CD4-positive, alpha-beta T cell (primary cell): ENCODE measurements at regions not wholly inside any gene's neighbourhood (a gene's known extent, or its start where the extent isn't known, plus 50 kb on each side); places are given as distances from the start of the nearest gene placed in this dataset.

Source experiments
- ATAC-seq: fragments of 200-7000 bp; cut with Tn5 transposase; one replicate; pipeline ENCODE4 v1.10.0; 2022; ENCODE audit warnings: mild to moderate bottlenecking; ENCODE audit not compliant: poor library complexity
- CTCF ChIA-PET: fragments of 350-600 bp; sonication (Branson Sonifier 250); formaldehyde crosslinking; loops from one replicate; lab custom pipeline; 2021; ENCODE audit warnings: antibody characterized with exemption, inconsistent platforms; lab: Charles Lee
- POLR2A ChIA-PET: fragments of 350-600 bp; sonication (Branson Sonifier 250); formaldehyde crosslinking; loops from one replicate; lab custom pipeline; 2021; ENCODE audit warnings: antibody characterized with exemption, inconsistent platforms; lab: Charles Lee
- DNase-seq, 14 experiments: peaks; one replicate each; pipeline ENCODE4 v3.0.0-alpha.2; 2013 to 2020; ENCODE audit warnings: mixed read lengths in 2 of 14
- H3K27ac ChIP-seq, 2 donors: one replicate each; pipeline versions ENCODE4 v1.5.1 to v1.7.0; 2013; ENCODE audit warnings: low read length in 2 of 2, low read depth in 1 of 2, mild to moderate bottlenecking in 1 of 2
- H3K27me3 ChIP-seq, 2 experiments: 1 replicate in 1 of 2; 2 replicates in 1 of 2; pipeline versions ENCODE4 v1.6.1 to v1.7.0; 2013; ENCODE audit warnings: low read length in 2 of 2, control low read depth in 1 of 2, mild to moderate bottlenecking in 1 of 2, moderate library complexity in 1 of 2; ENCODE audit not compliant: insufficient read depth in 2 of 2, control insufficient read depth in 1 of 2
- H3K36me3 ChIP-seq: one replicate; pipeline ENCODE4 v1.6.1; 2013; ENCODE audit warnings: low read length, control low read depth; ENCODE audit not compliant: insufficient read depth
- H3K4me1 ChIP-seq: one replicate; pipeline ENCODE4 v1.6.1; 2013; ENCODE audit warnings: low read length, control low read depth; ENCODE audit not compliant: insufficient read depth
- H3K4me3 ChIP-seq: one replicate; pipeline ENCODE4 v1.5.1; 2013; ENCODE audit warnings: mild to moderate bottlenecking, low read length, moderate library complexity
- H3K9me3 ChIP-seq, 2 experiments: 1 replicate in 1 of 2; 2 replicates in 1 of 2; pipeline versions ENCODE4 v1.6.1 to v1.7.0; 2013; ENCODE audit warnings: low read length in 2 of 2, mild to moderate bottlenecking in 2 of 2, control low read depth in 1 of 2, moderate library complexity in 1 of 2; ENCODE audit not compliant: control insufficient read depth in 1 of 2, insufficient read depth in 1 of 2
- H3K27ac Mint-ChIP-seq: one replicate; pipeline ENCODE4 v1.8.0; 2020; ENCODE audit warnings: mixed read lengths
- H3K27me3 Mint-ChIP-seq: one replicate; pipeline ENCODE4 v1.8.0; 2021; ENCODE audit warnings: mixed read lengths
- H3K36me3 Mint-ChIP-seq: one replicate; pipeline ENCODE4 v1.8.0; 2021; ENCODE audit warnings: low read depth, mixed read lengths
- H3K4me1 Mint-ChIP-seq: one replicate; pipeline ENCODE4 v1.8.0; 2021; ENCODE audit warnings: low read depth, mixed read lengths
- H3K4me3 Mint-ChIP-seq: one replicate; pipeline ENCODE4 v1.8.0; 2020; ENCODE audit warnings: mild to moderate bottlenecking, mixed read lengths
- H3K9me3 Mint-ChIP-seq: one replicate; pipeline ENCODE4 v1.8.0; 2020; ENCODE audit warnings: mixed read lengths
- intact Hi-C, 2 experiments: fragments of 100-400 bp; cut with DNase I in 1 of 2; cut with micrococcal nuclease in 1 of 2; formaldehyde crosslinking; loops; one replicate each; pipeline versions ENCODE4 v1.15.1 to v1.9.0; 2023 to 2025; cut with DNase I, micrococcal nuclease
- TF ChIP-seq, protein P1 (sequence below): fragments of 200-600 bp; IDR thresholded peaks from one replicate; pipeline ENCODE4 v1.8.0; 2022; ENCODE audit warnings: antibody characterized with exemption, mild to moderate bottlenecking

DNA sequence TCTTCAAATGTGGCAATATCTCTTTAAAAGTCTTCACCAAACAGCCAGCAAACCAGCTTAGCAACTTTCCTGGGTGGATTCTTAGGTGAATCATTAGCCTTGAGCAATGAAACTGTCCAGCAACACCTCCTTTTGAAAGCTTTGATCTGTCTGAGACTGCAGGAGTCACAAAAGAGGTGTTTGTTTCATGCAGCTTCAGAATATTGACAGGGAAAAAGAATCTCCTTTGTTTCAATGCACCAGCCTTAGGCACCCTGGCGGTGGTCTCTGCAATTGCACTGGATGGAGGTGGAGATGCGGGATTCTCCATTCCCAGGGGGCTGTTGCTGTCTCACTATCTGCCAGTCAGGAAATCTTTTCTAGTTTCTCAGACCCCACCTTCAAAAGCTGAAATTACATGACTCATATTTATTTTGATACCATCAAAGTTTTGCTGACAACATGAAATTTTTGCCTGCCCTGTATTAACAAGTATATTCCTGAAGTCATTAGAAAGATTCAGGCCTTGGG, 76.0 kb upstream of the DSG1 start:
- TF ChIP-seq, protein P1, sequence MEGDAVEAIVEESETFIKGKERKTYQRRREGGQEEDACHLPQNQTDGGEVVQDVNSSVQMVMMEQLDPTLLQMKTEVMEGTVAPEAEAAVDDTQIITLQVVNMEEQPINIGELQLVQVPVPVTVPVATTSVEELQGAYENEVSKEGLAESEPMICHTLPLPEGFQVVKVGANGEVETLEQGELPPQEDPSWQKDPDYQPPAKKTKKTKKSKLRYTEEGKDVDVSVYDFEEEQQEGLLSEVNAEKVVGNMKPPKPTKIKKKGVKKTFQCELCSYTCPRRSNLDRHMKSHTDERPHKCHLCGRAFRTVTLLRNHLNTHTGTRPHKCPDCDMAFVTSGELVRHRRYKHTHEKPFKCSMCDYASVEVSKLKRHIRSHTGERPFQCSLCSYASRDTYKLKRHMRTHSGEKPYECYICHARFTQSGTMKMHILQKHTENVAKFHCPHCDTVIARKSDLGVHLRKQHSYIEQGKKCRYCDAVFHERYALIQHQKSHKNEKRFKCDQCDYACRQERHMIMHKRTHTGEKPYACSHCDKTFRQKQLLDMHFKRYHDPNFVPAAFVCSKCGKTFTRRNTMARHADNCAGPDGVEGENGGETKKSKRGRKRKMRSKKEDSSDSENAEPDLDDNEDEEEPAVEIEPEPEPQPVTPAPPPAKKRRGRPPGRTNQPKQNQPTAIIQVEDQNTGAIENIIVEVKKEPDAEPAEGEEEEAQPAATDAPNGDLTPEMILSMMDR = no peak
- H3K27ac ChIP-seq = no peak overlapping the region
- no peak for DNase-seq
- H3K9me3 ChIP-seq = peaks cover 0 to 3% of the 10 kb centered on the region in 2 experiments
- Mint-ChIP-seq H3K36me3 (no peaks in the 10 kb centered on the region), H3K27me3 (no peaks in the 10 kb centered on the region), H3K27ac (no peak overlapping the region), H3K4me1 (no peaks in the 10 kb centered on the region), H3K9me3 (peaks cover under 1% of the 10 kb centered on the region), H3K4me3 (no peak overlapping the region)
- no peaks in the 10 kb centered on the region for H3K27me3 ChIP-seq
- CTCF ChIA-PET = no interaction called here
- H3K4me3 ChIP-seq = no peak overlapping the region
- no peaks in the 10 kb centered on the region for H3K36me3 ChIP-seq
- POLR2A ChIA-PET = no interaction called here
- intact Hi-C loops = no loop called here
- H3K4me1 ChIP-seq = no peaks in the 10 kb centered on the region
- ATAC-seq = no peak

DNA sequence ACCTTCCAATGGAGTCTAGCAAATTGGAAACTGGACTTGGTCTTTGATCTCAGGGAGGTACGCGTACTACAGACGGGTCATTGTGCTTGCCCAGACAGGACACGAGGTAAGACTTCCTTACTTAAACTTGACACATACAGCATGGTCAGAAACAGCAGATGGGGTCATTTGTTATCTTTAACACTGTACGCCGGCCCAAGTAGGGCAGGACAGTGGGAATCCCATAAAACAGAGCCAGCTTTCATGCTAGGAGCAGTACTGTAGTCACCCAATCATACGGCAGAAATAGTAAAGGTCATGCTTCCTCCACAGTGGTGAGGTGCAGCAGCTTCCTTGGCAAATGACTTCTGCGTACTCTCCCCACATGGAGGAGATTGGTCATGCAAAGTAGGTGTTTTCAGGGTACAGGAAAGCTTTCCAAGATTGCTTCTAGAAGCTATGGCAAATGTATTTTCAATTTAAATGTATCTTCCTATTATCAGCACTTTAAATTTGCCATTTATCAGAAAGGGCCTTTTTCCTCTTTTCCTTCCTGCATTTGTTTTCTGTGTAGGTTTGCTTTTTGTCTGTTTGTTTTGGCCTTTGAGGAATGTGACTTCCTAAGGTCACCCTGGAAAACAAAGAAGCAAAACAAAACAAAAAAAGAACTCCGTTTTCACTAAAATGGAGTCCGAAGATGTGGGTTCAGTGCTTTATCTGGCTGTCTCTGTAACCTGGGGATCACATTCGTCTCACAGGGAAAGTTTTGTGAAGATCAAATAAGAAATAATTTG, 74.0 kb upstream of the DSG1 start:
- no peak for DNase-seq
- Histone ChIP-seq H3K27me3 (no peaks in the 10 kb centered on the region), H3K27ac (no peak overlapping the region), H3K4me1 (no peaks in the 10 kb centered on the region), H3K9me3 (peaks cover 0 to 4% of the 10 kb centered on the region in 2 experiments), H3K36me3 (no peaks in the 10 kb centered on the region), H3K4me3 (no peak overlapping the region)
- Mint-ChIP-seq H3K27ac (no peak overlapping the region), H3K27me3 (no peaks in the 10 kb centered on the region), H3K36me3 (no peaks in the 10 kb centered on the region), H3K4me3 (no peak overlapping the region), H3K4me1 (no peaks in the 10 kb centered on the region), H3K9me3 (no peaks in the 10 kb centered on the region)
- CTCF ChIA-PET = no interaction called here
- no peak for ATAC-seq
- POLR2A ChIA-PET = no interaction called here
- intact Hi-C loops = no loop called here
- TF ChIP-seq, protein P1 = no peak

DNA sequence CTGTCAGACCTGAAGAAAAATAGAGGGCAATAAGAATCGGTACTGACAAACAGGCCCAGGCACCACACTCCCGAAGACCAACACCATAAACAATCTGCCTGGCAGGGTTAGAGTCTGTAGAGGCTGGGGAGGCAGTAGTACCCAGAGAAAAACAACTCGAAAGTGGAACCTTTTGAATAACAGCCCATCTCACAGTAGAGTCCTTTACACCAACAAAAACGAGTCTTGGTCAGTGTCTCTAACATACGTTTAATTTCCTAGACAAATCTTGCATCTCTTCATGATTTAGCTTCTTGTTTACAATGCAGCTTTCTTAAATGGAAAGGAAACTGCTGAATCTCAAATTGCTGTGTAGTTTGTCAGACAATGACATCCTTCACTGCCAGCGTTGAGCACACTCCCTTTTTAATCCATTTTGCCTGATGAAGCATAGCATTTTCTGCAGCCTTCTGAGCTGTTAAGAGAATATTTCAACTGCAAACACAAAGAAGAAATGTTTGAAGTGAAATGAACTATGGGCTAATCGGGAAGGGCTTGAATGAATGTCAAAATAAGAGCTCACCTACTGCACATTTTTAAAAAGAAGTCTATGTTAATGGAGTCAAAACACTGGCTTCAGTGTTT, 73.1 kb upstream of the DSG1 start:
- Mint-ChIP-seq H3K27ac (no peak overlapping the region), H3K27me3 (no peaks in the 10 kb centered on the region), H3K4me3 (no peak overlapping the region), H3K36me3 (no peaks in the 10 kb centered on the region), H3K9me3 (no peaks in the 10 kb centered on the region), H3K4me1 (no peaks in the 10 kb centered on the region)
- ChIA-PET POLR2A (no interaction called here), CTCF (no interaction called here)
- no peak overlapping the region for H3K27ac ChIP-seq
- ATAC-seq = no peak
- H3K4me3 ChIP-seq = no peak overlapping the region
- no peaks in the 10 kb centered on the region for H3K4me1 ChIP-seq
- intact Hi-C loops = no loop called here
- DNase-seq = no peak
- H3K27me3 ChIP-seq = no peaks in the 10 kb centered on the region
- H3K9me3 ChIP-seq = peaks cover 0 to 4% of the 10 kb centered on the region in 2 experiments
- no peaks in the 10 kb centered on the region for H3K36me3 ChIP-seq
- TF ChIP-seq, protein P1 = no peak
